ENCODE measurements at regions not wholly inside any gene's neighbourhood (a gene's known extent, or its start where the extent isn't known, plus 50 kb on each side); places are given as distances from the start of the nearest gene placed in this dataset.

DNA sequence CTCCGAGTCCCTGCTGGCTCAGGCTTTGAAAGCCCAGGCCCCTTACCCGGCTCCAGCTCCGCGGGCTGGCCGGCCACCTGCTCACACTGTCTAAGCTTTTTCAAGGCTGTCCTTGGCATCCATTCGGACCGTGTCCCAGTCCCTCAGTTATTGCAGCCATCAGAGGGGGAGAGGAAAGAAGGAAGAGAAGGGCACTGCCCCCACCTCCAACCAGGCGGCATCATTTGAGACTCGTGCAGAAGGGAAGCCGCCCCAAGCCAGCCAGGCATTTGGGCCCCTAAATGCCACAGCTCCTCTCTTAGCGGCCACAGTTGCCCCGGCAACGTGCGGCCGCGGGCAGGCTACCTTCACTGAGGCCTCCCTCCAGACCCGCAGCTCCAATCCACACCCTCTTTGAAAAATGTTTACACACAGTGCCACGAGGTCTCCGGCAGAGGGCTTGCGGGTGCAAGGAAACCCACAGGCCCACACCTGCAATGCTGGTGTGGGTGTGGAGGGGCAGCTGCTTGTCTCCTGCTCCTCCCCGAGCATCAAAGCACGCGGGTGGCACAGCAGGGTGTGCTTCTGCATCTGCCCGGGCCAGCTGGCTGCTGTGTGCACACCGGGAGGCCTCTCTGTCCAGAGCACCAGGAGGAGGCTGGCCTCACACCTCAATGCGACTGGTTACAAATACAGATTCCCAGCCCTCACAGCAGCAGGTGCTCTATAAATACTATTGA lies 124.4 kb downstream of the CTTN start:
- DNase-seq (ENCODE audit: low spot score) = no peak
- TF ChIP-seq, protein P1, sequence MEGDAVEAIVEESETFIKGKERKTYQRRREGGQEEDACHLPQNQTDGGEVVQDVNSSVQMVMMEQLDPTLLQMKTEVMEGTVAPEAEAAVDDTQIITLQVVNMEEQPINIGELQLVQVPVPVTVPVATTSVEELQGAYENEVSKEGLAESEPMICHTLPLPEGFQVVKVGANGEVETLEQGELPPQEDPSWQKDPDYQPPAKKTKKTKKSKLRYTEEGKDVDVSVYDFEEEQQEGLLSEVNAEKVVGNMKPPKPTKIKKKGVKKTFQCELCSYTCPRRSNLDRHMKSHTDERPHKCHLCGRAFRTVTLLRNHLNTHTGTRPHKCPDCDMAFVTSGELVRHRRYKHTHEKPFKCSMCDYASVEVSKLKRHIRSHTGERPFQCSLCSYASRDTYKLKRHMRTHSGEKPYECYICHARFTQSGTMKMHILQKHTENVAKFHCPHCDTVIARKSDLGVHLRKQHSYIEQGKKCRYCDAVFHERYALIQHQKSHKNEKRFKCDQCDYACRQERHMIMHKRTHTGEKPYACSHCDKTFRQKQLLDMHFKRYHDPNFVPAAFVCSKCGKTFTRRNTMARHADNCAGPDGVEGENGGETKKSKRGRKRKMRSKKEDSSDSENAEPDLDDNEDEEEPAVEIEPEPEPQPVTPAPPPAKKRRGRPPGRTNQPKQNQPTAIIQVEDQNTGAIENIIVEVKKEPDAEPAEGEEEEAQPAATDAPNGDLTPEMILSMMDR (IDR thresholded peaks at IDR 0.05) = no peak
- no peak for ATAC-seq (ENCODE audit: low FRiP score)

- DNase-seq (ENCODE audit: low spot score) (no peak), ATAC-seq (ENCODE audit: low FRiP score) (no peak)
- TF ChIP-seq, protein P1 (IDR thresholded peaks at IDR 0.05) = no peak
Measured at GRCh38 chr11:70523384-70524095, 125.2 kb downstream of the CTTN start.

GRCh38 chr11:70524096-70524922 lies 126.0 kb downstream of the CTTN start:
- ATAC-seq (ENCODE audit: low FRiP score) (no peak), DNase-seq (ENCODE audit: low spot score) (no peak)
- TF ChIP-seq, protein P1 (IDR thresholded peaks at IDR 0.05) = no peak

DNA sequence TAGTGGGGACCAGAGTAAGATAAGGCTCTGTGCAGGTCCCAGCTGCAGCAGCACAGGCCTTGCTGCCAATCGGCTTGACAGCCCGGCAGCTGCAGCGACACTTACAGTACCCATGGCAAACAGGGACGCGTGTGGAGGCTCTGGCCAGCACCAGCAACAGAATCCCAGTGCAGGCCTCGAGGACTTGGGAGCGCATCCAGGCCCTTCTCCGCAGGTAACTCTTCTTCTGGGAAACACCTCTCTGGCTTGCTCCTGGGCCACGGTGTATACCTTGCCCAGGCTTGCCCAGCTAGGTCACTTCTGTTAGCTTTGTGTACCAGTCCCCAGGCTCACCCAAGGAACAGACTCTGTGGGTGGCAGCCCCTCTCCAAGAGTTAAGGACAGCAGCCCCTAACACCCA lies 126.7 kb downstream of the CTTN start:
- TF ChIP-seq, protein P1 (IDR thresholded peaks at IDR 0.05) = no peak
- DNase-seq (ENCODE audit: low spot score) = no peak
- ATAC-seq (ENCODE audit: low FRiP score) = no peak

GRCh38 chr11:70525466-70525865 lies 127.1 kb downstream of the CTTN start:
- TF ChIP-seq, protein P1 (IDR thresholded peaks at IDR 0.05) = no peak
- ATAC-seq (ENCODE audit: low FRiP score) = no peak
- no peak for DNase-seq (ENCODE audit: low spot score)

DNA sequence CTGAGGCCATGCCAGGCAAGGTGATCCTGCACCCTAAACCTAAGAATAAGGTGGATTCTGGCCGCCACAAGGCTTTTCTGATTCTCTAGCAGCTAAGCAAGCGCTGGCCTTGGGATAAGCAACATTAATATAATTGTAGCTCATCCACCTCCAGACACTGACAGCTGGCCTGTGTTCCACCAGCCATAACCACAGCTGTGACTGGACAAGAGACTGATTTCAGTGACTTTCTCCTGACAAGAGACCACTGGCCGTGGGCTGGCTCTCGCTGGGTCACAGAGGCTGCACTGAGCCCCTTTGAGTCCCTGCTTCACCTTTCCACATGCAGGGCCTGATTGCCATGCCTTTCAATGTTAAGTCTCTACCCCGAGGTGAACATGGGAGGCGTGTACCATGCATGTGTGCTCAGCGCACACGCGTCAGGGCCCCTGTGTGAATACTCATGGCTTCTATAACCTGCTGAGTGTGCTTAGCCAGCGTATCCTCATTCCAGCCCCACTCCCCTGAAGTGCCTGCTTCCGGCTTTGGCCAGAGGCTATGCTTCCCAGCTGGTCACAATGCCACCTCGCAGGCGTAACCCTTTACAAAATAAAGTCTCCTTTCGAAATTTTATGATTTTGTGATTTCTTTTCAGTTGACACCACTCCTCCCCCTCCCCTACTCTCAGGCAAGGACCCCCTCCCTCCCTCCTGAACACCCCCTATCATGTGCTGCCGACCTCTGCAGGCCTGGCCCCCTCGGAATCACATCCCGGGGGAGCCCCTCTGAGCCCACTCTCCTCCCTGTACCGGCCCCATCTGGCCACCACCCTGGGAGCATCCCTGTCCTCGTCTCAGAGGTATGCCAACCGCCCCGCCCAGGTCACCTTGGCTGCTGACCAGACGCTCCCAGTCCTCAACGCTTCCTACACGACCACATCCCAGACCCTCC lies 128.1 kb downstream of the CTTN start:
- no peak for DNase-seq (ENCODE audit: low spot score)
- TF ChIP-seq, protein P1 (IDR thresholded peaks at IDR 0.05) = no peak
- ATAC-seq (ENCODE audit: low FRiP score) = peak; percentile 16

All from omental fat pad (tissue), 3 donors.